ENCODE measurements at regions not wholly inside any gene's neighbourhood (a gene's known extent, or its start where the extent isn't known, plus 50 kb on each side); places are given as distances from the start of the nearest gene placed in this dataset.
A peak's percentile ranks its signal among the peaks of the same experiment; 100 is the strongest.

- H3K9me1 ChIP-seq (replicated peaks; ENCODE audit: control insufficient read depth, extremely low read depth, insufficient read depth, low read length) = no peaks in the 10 kb centered on the region
- H3K4me2 ChIP-seq (ENCODE audit: insufficient read depth, low read length) = no peak overlapping the region
- ChIA-PET CTCF (interaction anchor here (0.9 kb wide), 1 partner anchor 9 kb away, joined by 3 read pairs; no protein-coding TSS in a partner anchor), POLR2A (no interaction called here)
- H4K20me1 ChIP-seq (replicated peaks; ENCODE audit: control insufficient read depth, extremely low read depth, insufficient read depth, low read length) = no peaks in the 10 kb centered on the region
- H3K9me3 ChIP-seq (replicated peaks; ENCODE audit: control insufficient read depth, insufficient read depth, low read length) = no peaks in the 10 kb centered on the region
- no peaks in the 10 kb centered on the region for H3K79me2 ChIP-seq (ENCODE audit: control insufficient read depth, insufficient read depth, low read length)
- no peak overlapping the region for H3K4me3 ChIP-seq (replicated peaks in 1 of 3; ENCODE audit: insufficient read depth in 1 of 3, low read depth in 1 of 3, low read length in 3 of 3)
- TF ChIP-seq JUN (IDR thresholded peaks at IDR 0.05; ENCODE audit: borderline replicate concordance, insufficient read depth, insufficient read length, low read depth) = no peak
- intact Hi-C loops (cut with micrococcal nuclease) = no loop called here
- no TSS peak for BruUV-seq (replicated peaks)
- FAIRE-seq = no peak
- H3K9ac ChIP-seq (replicated peaks; ENCODE audit: extremely low read depth, insufficient read depth, low read length) = no peak overlapping the region
- H3K36me3 ChIP-seq (ENCODE audit: control insufficient read depth in 2 of 2, extremely low read depth in 1 of 2, insufficient read depth in 2 of 2, low read length in 2 of 2) = no peaks in the 10 kb centered on the region
- H3K27me3 ChIP-seq (ENCODE audit: control insufficient read depth in 2 of 2, insufficient read depth in 2 of 2, low read length in 2 of 2) = no peaks in the 10 kb centered on the region
- dilution Hi-C loops (cut with MboI; ENCODE audit: extremely low pct_ligation_motif_present, low sequenced_read_pairs) = no loop called here
- H3K4me1 ChIP-seq (ENCODE audit: control insufficient read depth, extremely low read depth, insufficient read depth, low read length) = no peaks in the 10 kb centered on the region
- H2AFZ ChIP-seq (ENCODE audit: low read depth, low read length) = no peak overlapping the region
- DNase-seq (ENCODE audit: low read depth, low spot score) = peak; percentile 5
- H3K27ac ChIP-seq (ENCODE audit: insufficient read depth, low read depth, low read length) = no peak overlapping the region
Measured at GRCh38 chr10:52551046-52551445, 221.5 kb downstream of the MBL2 start.

- no peak overlapping the region for H3K4me3 ChIP-seq (replicated peaks in 1 of 3; ENCODE audit: insufficient read depth in 1 of 3, low read depth in 1 of 3, low read length in 3 of 3)
- H3K9ac ChIP-seq (replicated peaks; ENCODE audit: extremely low read depth, insufficient read depth, low read length) = no peak overlapping the region
- H4K20me1 ChIP-seq (replicated peaks; ENCODE audit: control insufficient read depth, extremely low read depth, insufficient read depth, low read length) = no peaks in the 10 kb centered on the region
- H3K27ac ChIP-seq (ENCODE audit: insufficient read depth, low read depth, low read length) = no peak overlapping the region
- DNase-seq (ENCODE audit: low read depth, low spot score) = no peak
- H3K9me3 ChIP-seq (replicated peaks; ENCODE audit: control insufficient read depth, insufficient read depth, low read length) = no peaks in the 10 kb centered on the region
- intact Hi-C loops (cut with micrococcal nuclease) (no loop called here), dilution Hi-C loops (cut with MboI; ENCODE audit: extremely low pct_ligation_motif_present, low sequenced_read_pairs) (no loop called here)
- H3K4me1 ChIP-seq (ENCODE audit: control insufficient read depth, extremely low read depth, insufficient read depth, low read length) = no peaks in the 10 kb centered on the region
- POLR2A ChIA-PET = no interaction called here
- no peaks in the 10 kb centered on the region for H3K9me1 ChIP-seq (replicated peaks; ENCODE audit: control insufficient read depth, extremely low read depth, insufficient read depth, low read length)
- BruUV-seq (replicated peaks) = no TSS peak
- no peak for TF ChIP-seq EZH2 (IDR thresholded peaks at IDR 0.05; ENCODE audit: borderline replicate concordance, low read depth, low read length, severe bottlenecking)
- no peak overlapping the region for H2AFZ ChIP-seq (ENCODE audit: low read depth, low read length)
- no peaks in the 10 kb centered on the region for H3K36me3 ChIP-seq (ENCODE audit: control insufficient read depth in 2 of 2, extremely low read depth in 1 of 2, insufficient read depth in 2 of 2, low read length in 2 of 2)
- CTCF ChIA-PET = no interaction called here
- no peak for FAIRE-seq
- no peaks in the 10 kb centered on the region for H3K79me2 ChIP-seq (ENCODE audit: control insufficient read depth, insufficient read depth, low read length)
- H3K4me2 ChIP-seq (ENCODE audit: insufficient read depth, low read length) = no peak overlapping the region
- no peaks in the 10 kb centered on the region for H3K27me3 ChIP-seq (ENCODE audit: control insufficient read depth in 2 of 2, insufficient read depth in 2 of 2, low read length in 2 of 2)
Measured at GRCh38 chr10:52558090-52558489, 214.5 kb downstream of the MBL2 start.
